SK-N-MC (cell line): ENCODE measurements at regions not wholly inside any gene's neighbourhood (a gene's known extent, or its start where the extent isn't known, plus 50 kb on each side); places are given as distances from the start of the nearest gene placed in this dataset.

Source experiments
- EZH2 ChIP-seq: fragments of 200-600 bp; sonication (generic); IDR thresholded peaks from one replicate; pipeline ENCODE4 v1.6.1; 2017; ENCODE audit warnings: antibody characterized with exemption
- FOXP2 ChIP-seq: optimal IDR thresholded peaks from 2 replicates; pipeline ENCODE3; 2011; ENCODE audit warnings: mild to moderate bottlenecking, moderate library complexity; ENCODE audit not compliant: insufficient read depth; ENCODE audit errors: extremely low read length, control extremely low read depth
- POLR2AphosphoS5 ChIP-seq: IDR thresholded peaks from 2 replicates; pipeline ENCODE4 v1.6.1; 2012; ENCODE audit warnings: mild to moderate bottlenecking, low read depth, low read length, borderline replicate concordance

DNA sequence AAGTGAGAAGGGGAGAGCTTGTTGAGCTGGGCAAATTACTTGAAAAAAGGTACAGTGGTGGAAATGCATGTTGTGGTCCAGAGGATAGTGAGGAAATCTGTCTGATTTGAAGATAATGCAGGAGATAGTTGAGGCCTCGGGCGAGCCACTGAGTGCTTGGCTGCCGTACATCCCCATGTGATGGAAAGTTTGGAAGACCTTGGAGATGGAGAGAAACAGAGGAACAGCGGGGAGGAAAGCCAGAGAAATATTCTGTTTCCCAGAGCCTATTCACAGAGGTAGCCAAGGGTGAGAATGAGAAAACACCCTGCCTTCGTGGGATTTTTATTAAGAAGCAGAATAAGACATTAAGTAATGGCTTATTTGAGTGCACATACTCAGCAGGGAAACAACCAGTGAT is 498.2 kb downstream of the BCL11B start:
- no peak for TF ChIP-seq POLR2AphosphoS5
- TF ChIP-seq EZH2, result no peak
- TF ChIP-seq FOXP2, result no peak
